Glomerular visceral epithelial cell (primary cell): ENCODE measurements at regions not wholly inside any gene's neighbourhood (a gene's known extent, or its start where the extent isn't known, plus 50 kb on each side); places are given as distances from the start of the nearest gene placed in this dataset.
"Not testable (repeated sequence)": the region's sequence is repeated elsewhere in the genome, so short reads cannot be mapped to it uniquely, and the experiment has no call there.

Experiments
- DNase-seq: peaks from one replicate; pipeline ENCODE4 v3.0.0-alpha.2; 2016; ENCODE audit errors: extremely low spot score

DNA sequence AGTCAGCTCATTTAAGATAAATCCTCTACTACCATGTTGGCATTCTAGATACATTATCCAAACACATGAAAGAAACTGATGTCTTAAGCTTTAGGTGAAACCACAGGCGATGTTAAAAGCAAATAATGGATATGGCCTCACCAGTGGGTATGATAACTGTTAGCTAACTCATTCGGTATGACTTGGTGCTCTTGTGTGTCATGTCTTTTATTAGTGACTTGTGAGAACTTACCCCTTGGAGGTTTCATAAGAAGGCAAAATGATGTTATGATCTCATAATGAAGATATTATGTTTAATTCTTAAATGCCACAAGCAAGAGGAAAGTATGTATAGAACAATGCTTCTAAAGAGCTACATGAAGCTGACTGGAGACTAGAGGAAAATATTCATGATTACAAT lies 1227.0 kb downstream of the EFNA5 start:
- no peak for DNase-seq

DNA sequence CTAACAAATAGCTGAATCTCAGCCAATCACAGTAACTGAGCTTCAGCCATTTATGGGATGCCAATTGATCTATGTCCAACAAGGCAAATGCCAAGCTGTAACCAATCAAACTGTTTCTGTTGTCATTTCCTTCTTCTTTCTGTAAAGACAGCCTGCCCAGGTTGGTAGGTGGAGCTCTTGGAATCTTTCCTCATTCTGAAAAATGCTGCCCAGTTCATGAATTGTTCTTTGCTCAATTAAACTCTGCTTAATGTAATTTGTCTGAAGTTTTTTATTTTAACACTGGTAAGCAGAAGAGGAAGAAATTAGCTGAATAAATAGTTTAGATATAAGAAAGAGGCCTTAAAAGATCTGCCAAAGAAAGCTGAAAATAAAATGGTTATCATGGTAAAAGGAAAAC lies 1235.6 kb downstream of the EFNA5 start:
- no peak for DNase-seq

DNA sequence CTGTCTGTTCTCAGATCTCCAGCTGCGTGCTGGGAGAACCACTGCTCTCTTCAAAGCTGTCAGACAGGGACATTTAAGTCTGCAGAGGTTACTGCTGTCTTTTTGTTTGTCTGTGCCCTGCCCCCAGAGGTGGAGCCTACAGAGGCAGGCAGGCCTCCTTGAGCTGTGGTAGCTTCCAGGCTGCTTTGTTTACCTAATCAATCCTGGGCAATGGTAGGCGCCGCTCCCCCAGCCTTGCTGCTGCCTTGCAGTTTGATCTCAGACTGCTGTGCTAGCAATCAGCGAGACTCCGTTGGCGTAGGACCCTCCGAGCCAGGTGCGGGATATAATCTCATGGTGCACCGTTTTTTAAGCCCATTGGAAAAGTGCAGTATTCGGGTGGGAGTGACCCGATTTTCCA lies 1240.0 kb downstream of the EFNA5 start:
- not testable (repeated sequence) for DNase-seq

DNA sequence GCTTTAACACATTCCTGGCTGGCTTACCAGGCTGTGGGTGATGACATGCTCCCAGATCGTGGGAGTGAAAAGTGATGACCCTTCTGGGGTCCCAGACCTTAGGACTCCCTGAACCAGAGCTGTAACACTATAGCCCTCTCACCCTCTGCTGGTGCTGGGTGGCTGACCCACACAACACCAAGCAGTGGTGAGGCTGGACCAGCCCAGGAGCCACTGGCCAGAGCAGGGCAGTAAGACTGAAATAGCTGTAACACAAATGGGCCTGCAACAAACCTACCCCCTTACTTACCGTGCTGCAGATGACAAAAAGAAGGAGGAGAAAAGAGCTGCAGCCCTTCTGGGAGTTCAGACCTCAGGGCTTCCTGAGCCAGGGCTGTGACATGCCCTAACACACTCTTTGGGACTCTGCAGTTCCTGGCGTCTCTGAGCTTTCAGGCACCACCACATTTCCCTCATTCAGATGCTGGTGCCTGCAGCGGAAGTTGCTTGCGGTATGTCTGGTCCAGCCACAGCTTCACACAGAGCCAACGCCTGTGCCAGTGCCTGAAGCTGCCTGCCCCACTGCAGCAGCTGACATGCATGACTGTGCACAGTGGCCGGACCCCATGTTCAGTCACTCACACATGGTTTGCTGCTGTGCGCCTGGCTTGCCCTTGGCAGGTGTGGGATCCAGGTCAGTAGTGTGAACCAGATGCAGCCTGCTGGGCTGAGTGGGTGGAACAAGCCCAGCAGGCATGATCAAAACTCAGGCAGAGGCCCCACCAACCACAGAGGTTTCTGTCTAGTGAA lies 1247.4 kb downstream of the EFNA5 start:
- no peak for DNase-seq

DNA sequence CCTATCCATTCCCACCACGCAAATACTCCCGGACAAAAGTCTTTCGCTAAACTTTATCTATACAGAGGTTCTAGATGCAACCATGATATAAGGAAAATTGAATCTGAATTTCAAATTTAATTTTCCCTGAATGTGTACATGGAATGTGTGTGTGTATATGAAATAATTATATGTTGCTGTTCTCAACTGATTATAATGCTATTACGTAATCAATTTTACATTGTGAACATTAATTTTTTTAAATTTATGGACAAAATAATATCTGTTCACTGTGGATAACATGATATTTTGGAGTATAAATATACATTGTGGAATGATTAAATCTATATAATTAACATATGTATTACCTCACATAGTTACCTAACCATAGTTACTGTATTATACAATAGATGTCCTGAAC lies 1250.6 kb downstream of the EFNA5 start:
- no peak for DNase-seq

DNA sequence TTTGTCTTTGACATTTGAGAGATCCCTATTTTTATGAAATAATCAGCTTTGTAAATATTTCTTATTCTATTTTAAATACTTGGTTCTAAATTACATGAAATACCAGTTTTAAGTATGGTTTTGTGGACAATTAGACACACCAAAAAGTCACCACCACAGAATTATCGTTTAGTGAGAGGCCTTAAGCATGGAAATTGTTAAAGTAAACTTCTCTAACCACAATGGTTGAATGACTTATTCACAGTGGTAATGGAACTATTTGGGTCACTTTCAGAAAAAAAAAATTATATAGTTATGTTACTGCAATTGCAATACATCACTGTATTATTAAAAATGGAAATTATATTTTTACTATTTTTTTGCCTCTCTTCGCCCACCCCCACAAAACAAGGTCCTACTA lies 1252.5 kb downstream of the EFNA5 start:
- DNase-seq, result no peak

DNA sequence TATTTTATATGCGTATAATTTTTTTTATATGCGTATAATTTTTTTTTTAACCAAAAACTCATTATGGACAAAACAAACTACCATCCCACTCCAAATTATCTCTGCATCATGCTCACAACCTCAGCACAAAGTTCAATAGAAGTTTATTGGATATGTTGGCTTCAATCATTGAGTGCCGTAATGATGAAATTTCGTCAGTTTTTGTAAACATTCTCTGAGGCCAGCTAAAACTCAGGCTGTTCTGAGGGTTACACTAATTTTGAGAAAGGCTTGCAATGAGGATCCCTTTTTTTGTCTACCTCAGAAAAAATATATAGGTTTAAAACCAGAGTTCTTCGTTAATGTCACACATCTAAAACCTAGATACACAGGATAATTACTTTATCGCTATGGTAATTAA lies 1253.2 kb downstream of the EFNA5 start:
- no peak for DNase-seq

DNA sequence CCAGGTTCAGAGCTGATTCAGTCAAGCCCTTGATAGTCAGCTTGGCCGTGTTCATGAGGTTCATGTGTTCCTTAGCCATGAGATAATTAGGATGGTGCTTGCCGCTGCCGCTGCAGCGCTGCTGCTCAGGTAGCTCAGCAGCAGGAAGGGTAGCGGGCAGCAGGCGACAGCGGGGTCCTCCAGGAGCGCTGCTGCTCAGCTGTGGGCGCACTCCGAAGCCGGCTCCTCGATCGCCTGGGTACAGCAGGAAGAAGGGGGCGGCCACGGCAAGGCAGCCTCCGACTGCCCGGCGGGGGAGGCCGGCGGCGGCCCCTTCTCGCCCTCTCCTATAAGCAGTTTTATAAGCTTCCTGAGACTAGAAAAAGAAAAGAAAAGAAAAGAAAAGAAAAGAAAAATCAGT lies 1253.6 kb downstream of the EFNA5 start:
- DNase-seq, result no peak

DNA sequence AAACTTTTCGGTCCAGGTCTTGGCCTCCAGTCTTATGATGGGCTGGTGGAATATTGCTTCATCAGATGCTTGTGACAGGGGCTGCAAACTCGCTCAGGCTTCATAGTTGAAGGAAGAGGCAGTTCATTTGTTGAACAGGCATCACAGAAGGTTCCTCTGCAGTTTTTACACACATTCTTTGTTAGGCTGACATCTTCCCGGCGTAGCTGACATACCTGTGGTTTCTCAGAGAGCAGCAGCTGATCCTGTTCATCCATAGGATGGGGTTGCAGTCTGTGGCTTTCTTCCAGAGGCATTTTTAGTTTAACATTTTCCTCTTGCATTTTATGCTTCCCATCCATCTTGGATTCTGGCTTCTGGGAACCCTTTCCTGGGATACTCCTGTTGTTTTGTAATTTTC lies 1255.2 kb downstream of the EFNA5 start:
- DNase-seq, result peak; percentile 87

DNA sequence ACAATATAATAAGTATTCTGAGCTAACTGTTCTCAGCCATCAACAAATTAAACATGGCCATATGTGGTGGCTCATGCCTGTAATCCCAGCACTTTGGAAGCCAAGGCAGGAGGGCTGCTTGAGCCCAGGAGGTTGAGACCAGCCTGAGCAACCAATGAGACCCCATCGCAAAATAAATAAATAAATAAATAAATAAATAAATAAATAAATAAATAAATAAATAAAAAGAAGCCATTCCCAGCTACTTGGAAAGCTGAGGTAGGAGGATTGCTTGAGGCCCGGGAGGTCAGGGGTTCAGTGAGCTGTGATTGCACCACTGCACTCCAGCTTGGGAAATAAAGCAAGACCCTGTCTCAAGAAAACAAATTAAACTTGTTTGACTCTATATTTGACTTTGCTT lies 1256.4 kb downstream of the EFNA5 start:
- no peak for DNase-seq

DNA sequence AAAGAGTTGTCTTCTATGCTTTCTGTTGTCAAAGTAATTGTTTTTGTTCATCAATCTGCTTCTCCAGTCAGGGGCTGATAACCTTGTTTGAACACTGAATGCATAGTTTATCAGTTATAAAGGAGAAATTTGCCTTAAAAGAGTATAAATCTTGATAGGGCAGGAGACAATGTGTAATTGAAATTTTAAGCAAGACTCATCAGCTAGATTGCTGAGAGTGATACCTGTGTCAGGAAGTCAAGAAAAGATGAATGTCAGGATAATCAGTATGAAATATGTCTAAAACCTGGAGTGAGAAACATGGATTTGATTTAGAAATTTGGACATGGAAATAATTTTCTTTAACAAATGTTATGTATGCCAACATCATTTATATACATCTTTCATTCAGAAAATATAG lies 1258.1 kb downstream of the EFNA5 start:
- no peak for DNase-seq

DNA sequence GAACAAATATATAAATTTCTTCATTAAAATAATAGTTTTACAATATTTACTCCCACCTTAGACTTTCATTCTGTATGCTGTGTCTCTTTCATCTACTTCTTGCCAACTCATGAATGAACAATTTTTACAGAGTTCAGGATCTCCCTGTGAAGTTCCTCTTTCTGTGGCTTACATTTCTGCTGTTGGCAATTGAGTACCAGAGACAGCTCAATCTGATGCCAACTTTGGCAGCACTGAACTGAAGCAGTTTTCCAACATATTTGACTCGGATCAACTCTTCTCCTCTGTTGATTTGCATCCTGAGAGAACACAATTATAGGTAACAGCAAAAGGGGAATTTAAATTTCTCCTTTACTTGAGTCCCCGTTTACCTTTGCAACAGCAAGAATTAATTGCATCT lies 1262.2 kb downstream of the EFNA5 start:
- DNase-seq, result no peak

DNA sequence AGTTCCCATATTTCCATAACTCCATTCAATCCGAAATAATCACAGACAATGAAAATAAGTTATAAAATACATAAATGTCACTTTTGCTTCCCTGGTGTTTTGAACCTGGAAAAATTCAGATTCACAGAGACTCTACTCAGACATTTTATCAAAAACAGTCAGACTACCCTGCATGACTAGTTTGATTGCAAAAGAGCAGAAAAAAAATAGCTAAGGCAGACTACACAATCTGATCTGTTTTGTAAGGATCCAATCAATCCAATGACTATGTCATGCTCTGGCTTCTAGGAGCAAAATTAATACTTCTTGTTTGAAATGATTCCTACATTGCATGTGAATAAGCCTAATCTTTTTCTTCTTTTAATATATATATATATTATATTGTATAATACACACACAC lies 1262.6 kb downstream of the EFNA5 start:
- DNase-seq, result no peak

DNA sequence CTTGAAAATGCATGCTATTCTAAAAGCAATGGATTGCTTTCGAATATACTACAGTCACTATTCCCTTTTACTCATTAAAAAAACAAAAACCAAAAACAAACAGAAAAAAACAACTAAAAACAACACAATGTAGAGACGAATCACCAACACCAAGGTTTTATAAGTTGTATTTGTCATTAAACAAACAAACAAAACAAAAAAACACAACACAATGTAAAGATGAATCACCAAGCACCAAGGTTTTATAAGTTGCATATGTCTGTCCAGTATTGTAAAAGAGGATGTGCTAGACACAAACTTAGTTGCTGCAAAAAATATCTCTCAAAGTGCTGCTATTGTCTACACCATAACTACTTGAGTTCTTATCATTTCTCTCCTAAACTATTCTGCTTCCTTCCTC lies 1269.2 kb downstream of the EFNA5 start:
- DNase-seq, result no peak

DNA sequence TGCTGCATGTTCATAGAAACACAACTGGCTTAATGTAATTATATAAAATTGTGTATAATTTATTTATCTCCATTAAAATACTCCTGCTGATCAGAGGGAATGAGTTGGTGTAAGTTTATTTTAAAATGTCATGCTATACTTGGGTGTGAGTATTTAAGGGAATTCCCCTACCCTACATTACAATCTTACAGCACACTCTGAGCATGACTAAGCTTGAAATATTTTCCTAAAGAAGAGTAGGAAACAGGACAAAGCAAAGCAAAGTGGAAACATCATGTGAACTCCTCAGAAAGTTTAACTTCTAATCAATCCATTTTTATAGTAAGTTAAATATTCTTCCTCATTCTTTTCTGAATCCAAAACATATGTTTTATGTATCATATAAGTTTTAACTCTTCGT lies 1271.3 kb downstream of the EFNA5 start:
- peak; percentile 67 for DNase-seq

DNA sequence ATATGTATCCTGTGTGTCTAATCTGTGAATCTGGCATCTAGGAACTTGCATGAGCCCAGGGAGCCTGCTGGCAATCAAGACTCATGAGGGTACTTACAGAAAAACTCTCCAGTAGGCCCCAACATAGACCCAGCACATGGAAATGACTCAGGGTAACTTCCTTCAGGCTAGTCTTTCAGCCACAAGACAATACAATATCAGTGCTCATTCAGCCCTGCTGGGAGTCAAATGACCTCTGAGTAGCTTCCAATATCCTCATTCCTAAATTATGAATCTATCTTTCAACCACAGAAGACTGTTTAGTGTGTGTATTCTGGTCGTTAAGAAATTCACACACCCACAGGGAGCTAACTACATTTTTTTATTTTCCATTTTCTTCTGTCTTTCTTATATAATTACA lies 1273.0 kb downstream of the EFNA5 start:
- peak; percentile 95 for DNase-seq

DNA sequence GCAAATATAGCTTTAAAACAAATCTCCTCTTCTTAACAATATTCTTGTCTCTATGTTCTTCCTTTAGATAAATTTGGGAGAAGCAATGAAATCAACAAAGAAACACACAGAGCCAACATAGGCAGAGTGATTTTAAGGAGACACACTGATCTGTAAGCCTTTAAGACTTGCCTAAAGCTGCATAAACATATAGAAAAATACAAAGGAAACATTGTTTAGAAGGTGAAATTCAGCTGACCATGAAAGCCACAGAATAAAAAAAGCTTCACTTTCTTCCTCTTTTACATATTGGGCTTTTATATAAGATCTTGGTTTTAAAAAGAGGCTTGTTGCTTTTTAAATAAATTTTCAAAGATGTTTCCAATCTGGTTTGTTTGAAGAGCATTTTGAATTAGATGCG lies 1277.5 kb downstream of the EFNA5 start:
- no peak for DNase-seq

DNA sequence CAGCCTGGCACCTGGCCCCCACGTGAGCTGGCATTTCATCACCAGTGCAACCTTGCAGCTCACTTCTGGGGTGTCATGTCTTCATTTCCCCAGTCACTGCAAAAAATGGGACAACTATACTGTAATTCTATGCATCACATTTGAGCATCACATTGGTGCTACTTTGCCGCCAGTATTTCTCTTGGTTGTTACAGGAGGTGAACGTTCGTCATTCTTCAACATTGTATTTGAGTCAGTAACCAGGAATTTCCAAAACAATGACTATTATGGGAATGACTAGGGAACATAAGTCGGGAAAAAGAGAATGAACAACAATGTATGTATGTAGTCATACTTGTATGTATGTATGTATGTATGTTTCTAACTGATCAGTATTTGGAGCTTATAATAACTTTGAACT lies 1278.0 kb downstream of the EFNA5 start:
- DNase-seq, result peak; percentile 45

DNA sequence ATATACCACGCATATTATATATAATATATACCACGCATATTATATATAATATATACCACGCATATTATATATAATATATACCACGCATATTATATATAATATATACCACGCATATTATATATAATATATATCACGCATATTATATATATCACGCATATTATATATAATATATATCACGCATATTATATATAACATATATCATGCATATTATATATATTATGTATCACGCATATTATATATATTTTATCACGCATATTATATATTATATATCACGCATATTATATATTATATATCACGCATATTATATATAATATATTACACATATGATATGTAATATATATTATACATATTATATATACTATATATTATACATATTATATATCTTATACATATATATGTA lies 1283.0 kb downstream of the EFNA5 start:
- DNase-seq, result not testable (repeated sequence)

DNA sequence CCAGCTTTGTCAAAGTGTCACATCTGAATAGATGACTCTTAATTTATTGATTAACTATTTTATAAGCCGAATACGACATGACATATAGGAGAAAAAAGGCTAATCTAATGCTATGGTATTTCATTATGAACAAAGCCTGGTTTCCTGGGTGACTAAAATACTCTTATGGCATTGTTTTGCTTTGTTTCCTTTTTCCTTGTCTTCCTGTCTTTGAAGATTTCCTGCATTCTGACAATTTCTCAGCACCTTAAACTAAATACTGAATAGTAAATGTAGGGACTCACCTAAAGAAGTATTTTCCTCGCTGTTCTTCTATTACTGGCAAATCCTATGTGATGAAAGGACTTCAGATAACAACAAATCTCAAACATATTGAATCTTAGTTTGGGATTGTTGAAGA lies 1284.5 kb downstream of the EFNA5 start:
- DNase-seq, result no peak

DNA sequence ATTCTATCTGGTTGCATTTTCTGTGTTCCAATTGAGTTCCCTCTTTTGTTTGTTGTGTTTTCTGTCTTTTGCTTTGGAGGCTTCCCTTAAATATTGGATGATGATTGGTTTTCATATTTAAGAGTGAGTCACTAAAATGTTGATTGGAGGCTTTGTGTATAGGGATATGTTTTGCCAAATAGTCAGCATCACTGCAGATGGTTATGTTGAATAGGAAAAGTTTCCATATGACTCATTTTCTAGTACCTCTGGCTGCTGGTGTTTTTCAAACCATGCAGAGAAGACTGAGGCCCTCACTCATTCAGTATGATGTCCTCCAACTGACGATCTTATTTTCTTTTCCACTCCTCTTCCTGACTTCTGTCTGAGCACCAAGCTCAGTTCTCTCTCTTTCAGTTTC lies 1290.0 kb downstream of the EFNA5 start:
- DNase-seq, result peak; percentile 10

DNA sequence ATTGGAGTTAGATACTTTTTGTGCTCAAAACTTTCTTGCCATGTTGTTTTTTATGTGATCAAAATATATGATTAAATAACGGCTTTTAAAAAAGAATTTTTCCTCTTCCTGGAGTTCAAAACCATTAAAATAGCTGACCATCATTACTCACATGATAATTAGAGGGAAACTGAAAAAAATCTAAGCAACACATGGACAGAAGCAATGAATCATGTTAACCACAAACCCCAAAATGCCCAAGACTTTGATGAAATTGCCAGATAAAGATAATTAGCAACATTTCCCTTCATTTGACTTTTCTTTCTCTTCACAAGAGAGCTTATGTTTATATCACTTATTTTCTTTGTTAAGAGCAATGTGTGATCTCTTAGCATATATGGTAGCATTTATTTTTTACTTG lies 1294.2 kb downstream of the EFNA5 start:
- peak; percentile 42 for DNase-seq

DNA sequence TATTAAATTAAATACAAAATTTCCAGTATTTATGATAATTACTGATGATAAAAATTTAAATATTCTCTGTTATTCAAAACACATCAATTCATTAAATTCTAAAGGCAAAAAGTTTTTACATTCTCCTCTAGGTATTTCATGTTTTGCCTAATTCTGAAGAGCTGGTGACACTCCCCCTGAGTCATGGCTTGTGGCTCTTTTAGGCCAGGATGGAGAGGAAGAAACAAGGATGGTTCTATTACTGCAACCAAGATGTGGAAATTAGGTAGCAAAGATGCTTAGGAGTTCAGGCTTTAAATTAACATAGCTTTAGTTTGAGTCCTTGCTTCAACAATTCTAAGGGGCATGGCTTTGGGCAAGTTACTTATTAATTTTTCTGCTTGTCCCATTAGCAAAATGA lies 1295.8 kb downstream of the EFNA5 start:
- DNase-seq, result no peak

DNA sequence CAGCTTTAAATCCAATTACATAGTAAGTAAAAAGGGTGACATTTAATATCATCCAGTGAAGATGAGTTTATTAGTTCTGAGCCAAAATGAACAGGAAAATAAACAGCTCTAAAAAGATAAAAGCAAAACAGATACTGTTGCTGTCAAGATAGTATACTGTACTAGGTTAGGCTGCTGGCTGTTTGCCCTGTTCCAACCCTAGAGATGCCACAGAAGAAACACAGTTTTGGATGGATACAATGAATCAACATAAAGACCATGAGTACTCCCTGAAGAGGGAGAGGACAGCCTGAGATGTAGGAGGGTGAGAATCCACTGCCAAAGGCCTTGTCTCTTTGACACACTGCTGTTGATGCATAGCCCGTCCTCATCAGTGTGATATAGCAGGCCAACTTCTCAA lies 1302.7 kb downstream of the EFNA5 start:
- DNase-seq, result no peak
